ENCODE measurements at regions not wholly inside any gene's neighbourhood (a gene's known extent, or its start where the extent isn't known, plus 50 kb on each side); places are given as distances from the start of the nearest gene placed in this dataset.

DNA sequence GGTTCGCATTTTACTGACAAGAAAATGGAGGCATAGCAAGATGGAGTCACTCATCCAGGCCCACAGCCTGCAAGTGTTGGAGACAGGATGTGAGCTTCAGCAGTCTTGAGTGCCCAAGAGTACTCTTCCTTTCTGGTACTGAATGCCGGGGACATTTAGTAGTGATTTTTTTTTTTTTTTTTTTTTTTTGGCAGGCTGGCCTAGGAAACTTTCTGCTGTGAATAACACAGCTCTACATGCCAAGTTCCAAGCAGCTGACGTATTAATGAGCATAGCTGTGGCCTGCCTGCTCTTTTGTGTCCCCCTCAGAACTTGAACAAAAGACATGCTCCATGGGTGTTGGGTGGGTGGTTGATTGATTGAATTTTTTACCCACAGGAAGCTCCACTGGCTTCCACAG lies 195.5 kb upstream of the CADM1 start:
- peaks cover 21% of the 10 kb centered on the region for H3K4me1 Mint-ChIP-seq
- peaks cover 4% of the 10 kb centered on the region for H3K27me3 Mint-ChIP-seq (ENCODE audit: insufficient read depth)

DNA sequence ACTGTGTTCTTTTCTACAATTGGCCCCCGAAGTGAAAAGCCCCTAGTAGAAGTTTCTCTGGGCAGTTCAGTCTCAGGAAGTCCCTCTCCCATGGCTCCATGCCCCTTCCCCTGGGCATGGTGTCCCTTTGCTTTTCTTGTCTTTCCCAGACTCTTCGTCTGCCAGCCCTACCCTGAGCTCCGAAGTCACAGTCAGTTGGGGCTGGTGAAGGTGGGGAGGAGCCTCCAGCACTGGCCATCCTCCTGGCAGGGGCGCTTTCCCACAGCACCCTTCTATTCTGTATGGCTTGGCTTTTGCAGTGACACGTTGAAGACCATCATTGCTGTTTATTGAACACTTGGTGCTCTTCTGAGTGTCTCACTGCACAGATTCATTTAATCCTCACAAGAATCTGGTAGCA lies 195.1 kb upstream of the CADM1 start:
- H3K4me1 Mint-ChIP-seq = peaks cover 21% of the 10 kb centered on the region
- Histone ChIP-seq H3K27ac (ENCODE audit: low read depth, low read length) (peak overlapping the region; percentile 85), H3K4me3 (ENCODE audit: low read length) (no peak overlapping the region), H3K36me3 (ENCODE audit: control insufficient read depth, insufficient read depth, low read length) (no peaks in the 10 kb centered on the region), H3K27me3 (ENCODE audit: control insufficient read depth, insufficient read depth, low read length, poor library complexity, severe bottlenecking) (no peaks in the 10 kb centered on the region), H3K9ac (ENCODE audit: extremely low read depth, low read length, poor library complexity, severe bottlenecking) (no peak overlapping the region), H3K9me3 (ENCODE audit: control insufficient read depth, low read length) (no peaks in the 10 kb centered on the region), H3K4me1 (ENCODE audit: control insufficient read depth, insufficient read depth, low read length) (peaks cover 5% of the 10 kb centered on the region)
- no peak overlapping the region for H3K4me3 Mint-ChIP-seq
- no peaks in the 10 kb centered on the region for H3K36me3 Mint-ChIP-seq (ENCODE audit: low read depth)
- DNase-seq = peak; percentile 30
- H3K9me3 Mint-ChIP-seq = peaks cover 4% of the 10 kb centered on the region
- H3K27ac Mint-ChIP-seq = no peak overlapping the region
- H3K27me3 Mint-ChIP-seq (ENCODE audit: insufficient read depth) = peaks cover 2% of the 10 kb centered on the region
- TF ChIP-seq, protein P1, sequence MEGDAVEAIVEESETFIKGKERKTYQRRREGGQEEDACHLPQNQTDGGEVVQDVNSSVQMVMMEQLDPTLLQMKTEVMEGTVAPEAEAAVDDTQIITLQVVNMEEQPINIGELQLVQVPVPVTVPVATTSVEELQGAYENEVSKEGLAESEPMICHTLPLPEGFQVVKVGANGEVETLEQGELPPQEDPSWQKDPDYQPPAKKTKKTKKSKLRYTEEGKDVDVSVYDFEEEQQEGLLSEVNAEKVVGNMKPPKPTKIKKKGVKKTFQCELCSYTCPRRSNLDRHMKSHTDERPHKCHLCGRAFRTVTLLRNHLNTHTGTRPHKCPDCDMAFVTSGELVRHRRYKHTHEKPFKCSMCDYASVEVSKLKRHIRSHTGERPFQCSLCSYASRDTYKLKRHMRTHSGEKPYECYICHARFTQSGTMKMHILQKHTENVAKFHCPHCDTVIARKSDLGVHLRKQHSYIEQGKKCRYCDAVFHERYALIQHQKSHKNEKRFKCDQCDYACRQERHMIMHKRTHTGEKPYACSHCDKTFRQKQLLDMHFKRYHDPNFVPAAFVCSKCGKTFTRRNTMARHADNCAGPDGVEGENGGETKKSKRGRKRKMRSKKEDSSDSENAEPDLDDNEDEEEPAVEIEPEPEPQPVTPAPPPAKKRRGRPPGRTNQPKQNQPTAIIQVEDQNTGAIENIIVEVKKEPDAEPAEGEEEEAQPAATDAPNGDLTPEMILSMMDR (conservative IDR thresholded peaks at IDR 0.05) = no peak
- 77 to 81% methylated on average over 3 to 5 of the region's 5 CpGs for WGBS, 2 experiments (ENCODE audit: insufficient coverage in 1 of 2, insufficient read length in 1 of 2)

More for the DNA sequence above, 195.5 kb upstream of the CADM1 start:
- Histone ChIP-seq H3K27ac (ENCODE audit: low read depth, low read length) (peak overlapping the region; percentile 85), H3K4me1 (ENCODE audit: control insufficient read depth, insufficient read depth, low read length) (peaks cover 5% of the 10 kb centered on the region), H3K36me3 (ENCODE audit: control insufficient read depth, insufficient read depth, low read length) (no peaks in the 10 kb centered on the region), H3K4me3 (ENCODE audit: low read length) (no peak overlapping the region), H3K9ac (ENCODE audit: extremely low read depth, low read length, poor library complexity, severe bottlenecking) (no peak overlapping the region), H3K27me3 (ENCODE audit: control insufficient read depth, insufficient read depth, low read length, poor library complexity, severe bottlenecking) (no peaks in the 10 kb centered on the region), H3K9me3 (ENCODE audit: control insufficient read depth, low read length) (no peaks in the 10 kb centered on the region)
- no peak for DNase-seq
- 85 to 100% methylated on average over 1 to 2 of the region's 3 CpGs for WGBS, 2 experiments (ENCODE audit: insufficient coverage in 1 of 2, insufficient read length in 1 of 2)
- TF ChIP-seq, protein P1 (conservative IDR thresholded peaks at IDR 0.05) = no peak
- H3K4me3 Mint-ChIP-seq = no peak overlapping the region
- H3K27ac Mint-ChIP-seq = no peak overlapping the region
- H3K9me3 Mint-ChIP-seq = peaks cover 8% of the 10 kb centered on the region
- H3K36me3 Mint-ChIP-seq (ENCODE audit: low read depth) = no peaks in the 10 kb centered on the region

GRCh38 chr11:115698243-115698642 lies 194.0 kb upstream of the CADM1 start:
- Histone ChIP-seq H3K27me3 (ENCODE audit: control insufficient read depth, insufficient read depth, low read length, poor library complexity, severe bottlenecking) (no peaks in the 10 kb centered on the region), H3K9me3 (ENCODE audit: control insufficient read depth, low read length) (no peaks in the 10 kb centered on the region), H3K4me1 (ENCODE audit: control insufficient read depth, insufficient read depth, low read length) (peaks cover 5% of the 10 kb centered on the region), H3K27ac (ENCODE audit: low read depth, low read length) (no peak overlapping the region), H3K9ac (ENCODE audit: extremely low read depth, low read length, poor library complexity, severe bottlenecking) (no peak overlapping the region), H3K4me3 (ENCODE audit: low read length) (no peak overlapping the region), H3K36me3 (ENCODE audit: control insufficient read depth, insufficient read depth, low read length) (no peaks in the 10 kb centered on the region)
- Mint-ChIP-seq H3K9me3 (no peaks in the 10 kb centered on the region), H3K36me3 (ENCODE audit: low read depth) (no peaks in the 10 kb centered on the region), H3K27me3 (ENCODE audit: insufficient read depth) (peaks cover 2% of the 10 kb centered on the region), H3K27ac (no peak overlapping the region), H3K4me1 (peaks cover 21% of the 10 kb centered on the region), H3K4me3 (no peak overlapping the region)
- peak; percentile 6 for DNase-seq
- WGBS, 2 experiments (ENCODE audit: insufficient coverage in 1 of 2, insufficient read length in 1 of 2) = 85% methylated on average over 4 of the region's 4 CpGs; no CpG with 5 or more reads in 1 of the 2 experiments
- TF ChIP-seq, protein P1 (conservative IDR thresholded peaks at IDR 0.05) = no peak

Measured in endodermal cell (in vitro differentiated cells).